Vagina (tissue), 2 donors: ENCODE measurements at regions not wholly inside any gene's neighbourhood (a gene's known extent, or its start where the extent isn't known, plus 50 kb on each side); places are given as distances from the start of the nearest gene placed in this dataset.
"Not testable (repeated sequence)": the region's sequence is repeated elsewhere in the genome, so short reads cannot be mapped to it uniquely, and the experiment has no call there.

Experiments
- CTCF ChIP-seq, 3 experiments: fragments of 450-650 bp in 2 of 3; fragments of 200-600 bp in 1 of 3; sonication (generic) in 1 of 3; IDR thresholded peaks; one replicate each; pipeline ENCODE4 v1.5.1; 2017 to 2019; ENCODE audit warnings: antibody characterized with exemption in 3 of 3, mild to moderate bottlenecking in 2 of 3, moderate library complexity in 2 of 3
- POLR2A ChIP-seq, 2 donors: fragments of 450-650 bp; IDR thresholded peaks; one replicate each; pipeline ENCODE4 v1.6.1; 2017; ENCODE audit warnings: antibody characterized with exemption in 2 of 2, mild to moderate bottlenecking in 2 of 2, moderate library complexity in 2 of 2

GRCh38 chr15:77908752-77909111, 168.8 kb downstream of the TBC1D2B start:
- TF ChIP-seq CTCF, POLR2A (IDR thresholded peaks at IDR 0.05): not testable (repeated sequence)
